ENCODE measurements at regions not wholly inside any gene's neighbourhood (a gene's known extent, or its start where the extent isn't known, plus 50 kb on each side); places are given as distances from the start of the nearest gene placed in this dataset.

GRCh38 chr14:85336817-85337216 is 193.1 kb upstream of the FLRT2 start:
- H3K4me3 ChIP-seq (ENCODE audit: low read depth, low read length), result no peak overlapping the region
- TF ChIP-seq MAX (IDR thresholded peaks at IDR 0.05; ENCODE audit: low read depth, low read length) (no peak), MYC (IDR thresholded peaks at IDR 0.05; ENCODE audit: low read depth, low read length) (no peak), POLR2A (IDR thresholded peaks at IDR 0.05; ENCODE audit: extremely low read depth, insufficient read length) (no peak), CTCF (IDR thresholded peaks at IDR 0.05; ENCODE audit: low read depth, low read length) (no peak)
- no peak for DNase-seq (ENCODE audit: low read depth)

GRCh38 chr14:85338895-85339294 is 191.0 kb upstream of the FLRT2 start:
- no peak overlapping the region for H3K4me3 ChIP-seq (ENCODE audit: low read depth, low read length)
- TF ChIP-seq MYC (IDR thresholded peaks at IDR 0.05; ENCODE audit: low read depth, low read length) (no peak), POLR2A (IDR thresholded peaks at IDR 0.05; ENCODE audit: extremely low read depth, insufficient read length) (no peak), MAX (IDR thresholded peaks at IDR 0.05; ENCODE audit: low read depth, low read length) (no peak), CTCF (IDR thresholded peaks at IDR 0.05; ENCODE audit: low read depth, low read length) (no peak)
- DNase-seq (ENCODE audit: low read depth), result no peak

- no peak for DNase-seq (ENCODE audit: low read depth)
- H3K4me3 ChIP-seq (ENCODE audit: low read depth, low read length), result no peak overlapping the region
- no peak for TF ChIP-seq POLR2A (IDR thresholded peaks at IDR 0.05; ENCODE audit: extremely low read depth, insufficient read length)
- no peak for TF ChIP-seq CTCF (IDR thresholded peaks at IDR 0.05; ENCODE audit: low read depth, low read length)
- TF ChIP-seq MYC (IDR thresholded peaks at IDR 0.05; ENCODE audit: low read depth, low read length), result no peak
- no peak for TF ChIP-seq MAX (IDR thresholded peaks at IDR 0.05; ENCODE audit: low read depth, low read length)
These were observed 186.9 kb upstream of the FLRT2 start for GRCh38 chr14:85342858-85343607.

GRCh38 chr14:85344171-85344570 is 185.8 kb upstream of the FLRT2 start:
- TF ChIP-seq CTCF (IDR thresholded peaks at IDR 0.05; ENCODE audit: low read depth, low read length) (no peak), POLR2A (IDR thresholded peaks at IDR 0.05; ENCODE audit: extremely low read depth, insufficient read length) (no peak), MYC (IDR thresholded peaks at IDR 0.05; ENCODE audit: low read depth, low read length) (no peak), MAX (IDR thresholded peaks at IDR 0.05; ENCODE audit: low read depth, low read length) (no peak)
- no peak for DNase-seq (ENCODE audit: low read depth)
- H3K4me3 ChIP-seq (ENCODE audit: low read depth, low read length), result no peak overlapping the region

- DNase-seq (ENCODE audit: low read depth), result no peak
- H3K4me3 ChIP-seq (ENCODE audit: low read depth, low read length), result no peak overlapping the region
- TF ChIP-seq POLR2A (IDR thresholded peaks at IDR 0.05; ENCODE audit: extremely low read depth, insufficient read length) (no peak), MYC (IDR thresholded peaks at IDR 0.05; ENCODE audit: low read depth, low read length) (no peak), MAX (IDR thresholded peaks at IDR 0.05; ENCODE audit: low read depth, low read length) (no peak), CTCF (IDR thresholded peaks at IDR 0.05; ENCODE audit: low read depth, low read length) (no peak)
These were observed 184.9 kb upstream of the FLRT2 start for GRCh38 chr14:85344847-85345570.

All from NB4 (cell line).